Neural cell (in vitro differentiated cells): ENCODE measurements at regions not wholly inside any gene's neighbourhood (a gene's known extent, or its start where the extent isn't known, plus 50 kb on each side); places are given as distances from the start of the nearest gene placed in this dataset.

Source experiments
- CTCF ChIP-seq: fragments of 450-650 bp; IDR thresholded peaks from 2 replicates; pipeline ENCODE4 v1.5.1; 2014; ENCODE audit warnings: antibody characterized with exemption, mild to moderate bottlenecking, moderate library complexity; ENCODE audit not compliant: poor library complexity, severe bottlenecking
- EP300 ChIP-seq: fragments of 450-650 bp; conservative IDR thresholded peaks from 2 replicates; pipeline ENCODE4 v1.6.1; 2014; ENCODE audit warnings: antibody characterized with exemption, mild to moderate bottlenecking, moderate library complexity; ENCODE audit not compliant: poor library complexity, severe bottlenecking
- EZH2 ChIP-seq: fragments of 200-600, 300-800 bp; shearing (Covaris generic), sonication (generic); IDR thresholded peaks from 2 replicates; pipeline ENCODE4 v1.6.1; 2014; ENCODE audit warnings: antibody characterized with exemption, low read length, borderline replicate concordance, mild to moderate bottlenecking; ENCODE audit not compliant: insufficient read depth, poor library complexity, severe bottlenecking
- MXI1 ChIP-seq: fragments of 450-650 bp; conservative IDR thresholded peaks from 2 replicates; pipeline ENCODE4 v1.6.1; 2014; ENCODE audit warnings: antibody characterized with exemption, mild to moderate bottlenecking; ENCODE audit not compliant: poor library complexity, severe bottlenecking
- POLR2AphosphoS5 ChIP-seq: IDR thresholded peaks from 2 replicates; pipeline ENCODE4 v1.6.1; 2012
- RAD21 ChIP-seq: fragments of 450-650 bp; conservative IDR thresholded peaks from 2 replicates; pipeline ENCODE4 v1.6.1; 2014; ENCODE audit warnings: antibody characterized with exemption, mild to moderate bottlenecking, moderate library complexity
- REST ChIP-seq: IDR thresholded peaks from 2 replicates; pipeline ENCODE4 v1.6.1; 2012; ENCODE audit warnings: borderline replicate concordance
- TAF1 ChIP-seq: IDR thresholded peaks from 2 replicates; pipeline ENCODE4 v1.6.1; 2012; ENCODE audit warnings: low read depth

GRCh38 chr12:47419497-47419896 lies 286.3 kb downstream of the RPAP3 start:
- TF ChIP-seq CTCF (no peak), EZH2 (no peak), POLR2AphosphoS5 (no peak), EP300 (no peak), RAD21 (no peak), TAF1 (no peak), REST (no peak), MXI1 (no peak)
